Sciatic nerve (tissue), 2 donors: ENCODE measurements at regions not wholly inside any gene's neighbourhood (a gene's known extent, or its start where the extent isn't known, plus 50 kb on each side); places are given as distances from the start of the nearest gene placed in this dataset.

Experiments
- ATAC-seq: fragments of 200-7000 bp; cut with Tn5 transposase; one replicate; pipeline ENCODE4 v1.9.1; 2020; ENCODE audit warnings: mild to moderate bottlenecking, moderate library complexity
- DNase-seq: peaks from one replicate; pipeline ENCODE4 v3.0.0-alpha.2; 2020; ENCODE audit warnings: low spot score
- intact Hi-C: fragments of 100-400 bp; cut with DNase I; formaldehyde crosslinking; loops from one replicate; pipeline ENCODE4 v1.14.2; 2022
- donor health status: DM: no; HTN: no; CAD: no.
- donor health status: DM: no; HTN: no; CAD: no.

DNA sequence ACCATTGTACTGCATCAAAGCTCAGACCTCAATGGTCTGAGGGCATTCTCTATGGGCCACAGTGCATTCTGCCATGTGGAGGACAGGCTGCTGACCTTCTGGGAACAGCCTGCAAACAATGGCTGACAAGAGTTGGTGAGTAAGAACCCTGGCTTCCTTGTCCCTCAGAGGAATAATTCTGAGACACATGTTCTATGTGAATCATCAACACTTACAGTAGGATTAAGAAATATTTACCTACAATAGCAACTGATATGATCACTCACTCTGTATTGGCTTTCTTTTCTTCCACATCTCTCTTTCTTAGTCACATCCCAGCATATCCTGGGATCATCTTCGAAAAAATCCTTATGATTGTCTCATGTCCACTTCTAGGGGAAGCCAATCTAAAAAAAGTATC lies 306.5 kb upstream of the ITGA1 start:
- no peak for ATAC-seq
- no peak for DNase-seq
- intact Hi-C loops = loop anchor here (2.0 kb wide), 1 partner anchor 72 kb away; no protein-coding TSS in a partner anchor

- intact Hi-C loops = loop anchor here (2.0 kb wide), 1 partner anchor 71 kb away; no protein-coding TSS in a partner anchor
- ATAC-seq (no peak), DNase-seq (no peak)
These were observed 305.9 kb upstream of the ITGA1 start for GRCh38 chr5:52481851-52482250.

DNA sequence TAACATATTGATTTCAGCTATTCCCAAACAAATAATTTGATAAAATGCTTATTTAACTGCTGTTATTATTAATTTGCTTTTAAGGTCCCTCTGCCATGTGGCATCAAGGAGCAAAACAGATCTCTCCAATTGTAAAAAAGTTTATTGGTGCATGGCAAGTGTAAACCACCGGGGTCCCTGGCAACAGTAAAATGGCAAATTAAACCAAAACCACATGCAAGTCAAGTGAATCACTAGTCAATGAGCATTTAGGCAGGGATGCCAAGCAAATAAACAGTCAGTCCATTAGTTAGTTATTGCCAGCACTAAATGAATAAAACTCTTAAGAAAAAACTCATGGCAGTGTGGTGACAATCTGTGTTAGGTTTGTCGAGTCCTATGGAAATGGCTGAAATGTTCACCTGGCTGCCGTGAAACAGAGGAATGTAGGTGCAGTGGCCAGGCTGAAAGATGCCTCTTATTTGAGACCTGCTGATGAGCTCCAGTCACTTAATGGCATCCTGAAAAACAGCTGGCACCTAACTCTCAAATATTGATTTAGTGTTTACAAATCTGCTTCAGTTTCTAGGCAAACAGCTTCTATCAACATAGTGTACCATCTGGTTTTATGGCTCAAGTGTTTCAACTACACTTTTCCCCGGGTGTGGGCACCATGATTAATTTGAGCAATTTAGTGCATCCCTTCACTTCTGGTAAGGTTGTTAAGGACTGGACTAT lies 296.5 kb upstream of the ITGA1 start:
- no peak for ATAC-seq
- intact Hi-C loops = no loop called here

DNA sequence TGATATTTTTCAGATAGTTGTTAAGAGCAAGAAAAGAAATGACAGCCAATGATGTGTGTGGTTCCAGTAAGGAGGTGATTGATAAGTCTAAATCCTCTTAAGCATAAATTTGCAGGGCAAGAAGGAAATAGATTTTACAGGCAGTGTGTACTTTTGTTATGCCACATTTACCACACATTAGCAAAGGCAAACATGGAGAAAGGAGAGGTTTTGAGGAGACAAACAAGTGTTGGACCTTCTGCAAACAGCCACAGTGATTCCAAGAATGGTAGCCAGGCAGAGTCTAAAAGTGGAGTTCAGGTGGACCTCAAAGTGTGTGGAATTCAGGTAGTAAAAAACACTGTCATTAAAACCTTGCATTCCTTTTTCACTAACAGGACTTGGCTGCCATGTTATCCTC lies 295.9 kb upstream of the ITGA1 start:
- intact Hi-C loops = loop anchor here (2.0 kb wide), 1 partner anchor 23 kb away; no protein-coding TSS in a partner anchor
- DNase-seq = no peak
- ATAC-seq = no peak

More for the DNA sequence above, 296.5 kb upstream of the ITGA1 start:
- DNase-seq = no peak

DNA sequence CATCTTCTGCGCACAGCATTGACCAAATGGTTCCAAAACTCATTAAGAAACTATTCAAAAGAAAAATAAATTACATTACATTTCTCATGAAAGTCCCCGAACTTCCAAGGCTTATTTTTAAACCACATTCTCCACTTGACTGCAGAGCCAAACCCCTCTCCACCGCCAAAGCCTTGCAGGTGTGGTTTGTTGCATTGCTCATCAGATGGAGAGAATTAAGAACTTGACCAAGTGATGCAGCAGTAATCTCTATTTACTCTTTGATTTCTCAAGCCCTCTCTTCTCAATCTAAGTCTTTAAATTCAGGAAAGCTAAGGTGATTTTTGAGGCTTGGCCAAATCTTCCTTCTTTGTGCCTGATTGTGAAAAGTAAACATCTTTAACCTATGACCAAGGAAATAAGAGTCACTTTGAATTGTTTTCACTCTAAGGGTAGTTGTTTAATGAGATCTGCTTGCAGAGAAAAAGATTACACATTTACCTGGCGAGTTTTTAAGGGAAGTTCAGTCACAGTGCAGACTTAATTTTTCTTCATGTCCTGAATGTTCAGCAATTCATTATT lies 290.5 kb upstream of the ITGA1 start:
- intact Hi-C loops = no loop called here
- DNase-seq (no peak), ATAC-seq (no peak)

GRCh38 chr5:52498607-52499006 lies 289.1 kb upstream of the ITGA1 start:
- ATAC-seq = no peak

DNA sequence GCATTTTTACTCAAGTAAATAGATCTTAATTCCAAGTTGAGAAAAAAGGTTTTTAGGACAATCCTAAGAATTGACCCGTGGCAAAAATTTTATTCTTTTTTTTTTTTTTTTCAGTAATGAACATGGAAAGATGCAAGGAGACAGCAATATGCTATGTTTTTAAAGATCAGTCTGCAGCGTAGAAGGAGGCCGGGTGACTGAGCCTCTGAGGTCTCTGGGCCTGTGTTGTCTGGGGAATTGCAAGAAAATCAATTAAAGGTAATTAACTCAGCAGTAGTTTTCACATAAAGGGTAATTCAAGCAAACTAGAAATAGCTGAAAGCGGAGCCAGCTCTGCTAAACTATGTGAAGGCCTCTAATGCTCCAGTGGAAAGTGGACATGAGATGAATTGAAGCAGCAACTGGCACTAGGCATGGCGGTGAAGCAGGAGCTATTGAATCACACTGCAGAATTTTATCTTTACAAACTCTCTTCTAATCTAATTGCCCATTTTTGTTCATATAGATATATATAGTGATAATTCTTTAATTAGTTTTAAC lies 285.2 kb upstream of the ITGA1 start:
- ATAC-seq (no peak), DNase-seq (no peak)
- intact Hi-C loops = no loop called here

More at GRCh38 chr5:52498607-52499006, 289.1 kb upstream of the ITGA1 start:
- no peak for DNase-seq
- intact Hi-C loops = no loop called here

- intact Hi-C loops = no loop called here
- ATAC-seq (no peak), DNase-seq (no peak)
These were observed 283.0 kb upstream of the ITGA1 start for GRCh38 chr5:52504584-52505240.

DNA sequence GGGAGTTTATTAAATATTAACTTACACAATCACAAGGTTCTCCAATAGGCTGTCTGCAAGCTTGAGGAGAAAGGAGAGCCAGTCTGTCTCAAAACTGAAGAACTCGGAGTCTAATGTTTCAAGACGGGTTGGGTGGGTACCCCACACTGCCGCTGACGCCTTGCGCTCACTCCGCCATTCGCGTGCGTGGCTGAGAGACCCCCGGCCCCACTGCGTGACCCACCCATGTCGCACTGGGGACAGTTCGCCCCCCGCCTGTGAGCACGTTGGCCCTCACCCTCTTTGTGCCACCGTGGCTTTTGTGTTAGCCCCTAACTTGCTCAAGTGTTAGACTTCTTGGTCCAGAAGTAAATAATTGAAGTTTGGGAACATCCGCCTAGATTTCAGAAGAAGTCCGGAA lies 270.0 kb upstream of the ITGA1 start:
- ATAC-seq (no peak), DNase-seq (no peak)
- intact Hi-C loops = no loop called here

DNA sequence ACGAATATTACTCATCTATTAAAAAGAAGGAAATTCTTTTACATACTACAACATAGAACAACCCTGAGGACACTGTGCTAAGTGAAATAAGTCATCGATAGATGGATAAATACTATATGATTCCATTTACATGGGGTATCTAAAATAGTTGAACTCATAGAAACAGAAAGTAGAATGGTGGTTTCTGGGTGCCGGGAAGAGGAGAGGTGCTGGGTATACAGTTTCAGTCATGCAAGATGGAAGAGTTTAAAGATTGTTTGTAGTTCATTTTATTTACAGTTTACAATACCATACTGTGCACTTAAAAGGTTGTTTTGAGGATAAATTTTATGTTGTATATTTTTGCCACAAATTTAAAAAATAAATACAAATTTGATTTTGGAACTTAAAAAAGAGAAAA lies 267.5 kb upstream of the ITGA1 start:
- DNase-seq (no peak), ATAC-seq (no peak)
- intact Hi-C loops = no loop called here

GRCh38 chr5:52521236-52521635 lies 266.5 kb upstream of the ITGA1 start:
- intact Hi-C loops = no loop called here
- ATAC-seq = no peak
- DNase-seq = no peak

- intact Hi-C loops = no loop called here
- DNase-seq (no peak), ATAC-seq (no peak)
These were observed 264.0 kb upstream of the ITGA1 start for GRCh38 chr5:52523701-52524100.

- ATAC-seq (no peak), DNase-seq (no peak)
- intact Hi-C loops = no loop called here
These were observed 256.6 kb upstream of the ITGA1 start for GRCh38 chr5:52531105-52531504.

GRCh38 chr5:52543594-52543993 lies 244.1 kb upstream of the ITGA1 start:
- DNase-seq (no peak), ATAC-seq (no peak)
- intact Hi-C loops = no loop called here

DNA sequence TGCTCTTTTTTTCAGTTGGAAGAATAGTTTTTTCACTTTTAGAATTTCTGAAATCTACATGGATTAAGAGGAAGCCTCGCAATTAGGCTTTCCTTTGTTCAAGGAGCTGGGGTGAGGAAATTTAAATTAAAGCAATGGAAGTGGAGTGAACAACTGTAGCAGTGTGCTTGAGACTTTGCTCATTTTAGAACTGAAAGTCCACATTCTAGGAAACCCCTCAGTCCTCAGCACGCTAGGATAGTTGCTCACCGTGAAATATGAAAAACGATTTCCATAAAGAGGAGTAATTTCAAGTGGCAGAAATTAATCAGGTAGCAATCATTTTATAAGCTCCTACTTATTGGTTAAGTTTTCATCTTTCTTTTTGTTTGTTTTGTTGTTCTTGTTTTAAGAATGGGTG lies 243.0 kb upstream of the ITGA1 start:
- no peak for ATAC-seq
- intact Hi-C loops = no loop called here
- no peak for DNase-seq

DNA sequence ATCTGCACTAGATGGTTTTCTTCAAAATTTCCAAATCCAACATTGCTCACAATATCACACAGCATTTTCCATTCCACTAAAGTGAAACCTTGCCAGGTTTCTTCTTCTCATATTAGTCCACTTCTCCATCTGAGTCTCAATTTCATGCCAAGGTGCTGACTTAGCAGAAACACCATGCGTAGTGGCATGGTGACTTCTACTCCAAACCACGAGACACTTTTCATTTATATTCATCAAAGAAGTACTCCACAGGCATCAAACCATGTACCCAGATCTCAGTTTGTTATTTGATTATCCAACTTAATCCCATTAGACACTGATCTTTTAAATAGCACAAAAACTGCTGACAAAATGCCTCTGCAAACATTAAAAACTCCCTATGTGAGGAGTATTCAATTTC lies 233.4 kb upstream of the ITGA1 start:
- DNase-seq = no peak
- no peak for ATAC-seq
- intact Hi-C loops = no loop called here

DNA sequence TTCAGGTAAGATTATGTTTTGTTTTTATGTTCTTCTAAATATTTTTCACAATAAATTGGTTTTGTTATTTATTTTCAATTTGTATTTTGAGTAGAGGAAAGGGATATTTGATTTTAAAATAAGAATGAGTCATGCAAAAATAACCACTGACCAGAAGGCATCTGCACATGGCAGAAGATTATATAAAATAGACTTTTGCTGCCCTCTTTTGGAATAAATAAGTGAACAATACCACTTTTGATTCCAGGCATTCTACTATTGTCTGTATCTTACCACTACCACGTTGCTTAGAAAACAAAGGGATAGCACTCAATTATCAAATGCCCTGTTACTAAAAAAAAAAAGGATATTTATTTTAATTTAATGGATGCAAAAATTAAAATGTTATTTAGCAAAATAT lies 227.3 kb upstream of the ITGA1 start:
- DNase-seq = no peak
- intact Hi-C loops = no loop called here

DNA sequence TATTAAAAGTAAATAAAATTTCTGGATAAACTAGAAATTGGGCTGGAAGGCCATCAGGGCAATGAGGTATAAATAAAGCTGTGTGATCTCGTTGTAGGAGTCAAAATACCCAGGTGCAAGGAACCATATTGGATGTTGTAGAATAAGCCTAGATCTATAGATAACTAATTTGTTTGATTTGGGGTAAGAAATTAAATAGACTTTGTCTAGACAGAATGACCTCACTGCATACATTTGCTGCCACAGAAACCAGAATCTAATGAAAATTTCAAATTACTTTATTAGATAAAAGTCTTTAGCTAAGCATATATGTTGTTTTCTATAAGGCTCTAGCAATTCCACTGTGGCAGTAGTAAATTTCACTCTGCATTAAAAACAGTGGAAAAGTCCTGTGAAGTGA lies 225.2 kb upstream of the ITGA1 start:
- ATAC-seq (no peak), DNase-seq (no peak)
- intact Hi-C loops = no loop called here

More for the DNA sequence above, 227.3 kb upstream of the ITGA1 start:
- no peak for ATAC-seq

GRCh38 chr5:52564587-52564986 lies 223.1 kb upstream of the ITGA1 start:
- ATAC-seq (no peak), DNase-seq (no peak)
- intact Hi-C loops = no loop called here

- no peak for DNase-seq
- intact Hi-C loops = no loop called here
- no peak for ATAC-seq
These were observed 210.2 kb upstream of the ITGA1 start for GRCh38 chr5:52577546-52577945.
